SK-N-SH treated with all-trans-retinoic acid at 6 μM for 48 hours (cell line): ENCODE measurements at regions not wholly inside any gene's neighbourhood (a gene's known extent, or its start where the extent isn't known, plus 50 kb on each side); places are given as distances from the start of the nearest gene placed in this dataset.

Experiments
- ARNTL ChIP-seq: fragments of 450-650 bp; formaldehyde crosslinking; IDR thresholded peaks from 2 replicates; pipeline ENCODE4 v1.5.0; 2020; ENCODE audit warnings: low read depth, mild to moderate bottlenecking, moderate library complexity, borderline replicate concordance
- ESRRG ChIP-seq: fragments of 250-450 bp; sonication (Bioruptor Pico); IDR thresholded peaks from 2 replicates; pipeline ENCODE4 v1.6.1; 2021; ENCODE audit warnings: mild to moderate bottlenecking
- RARB ChIP-seq: fragments of 250-450 bp; sonication (Bioruptor Pico); IDR thresholded peaks from 2 replicates; pipeline ENCODE4 v1.8.0; 2021; ENCODE audit warnings: mild to moderate bottlenecking, moderate library complexity
- ZFP3 ChIP-seq: fragments of 250-450 bp; sonication (Bioruptor Pico); IDR thresholded peaks from 2 replicates; pipeline ENCODE4 v1.5.0; 2020; ENCODE audit warnings: mild to moderate bottlenecking, moderate library complexity
- ZFP30 ChIP-seq: fragments of 450-650 bp; formaldehyde crosslinking; IDR thresholded peaks from 2 replicates; pipeline ENCODE4 v1.5.0; 2022; ENCODE audit warnings: mild to moderate bottlenecking, moderate library complexity
- ZNF565 ChIP-seq: fragments of 450-650 bp; formaldehyde crosslinking; conservative IDR thresholded peaks from 2 replicates; pipeline ENCODE4 v1.5.0; 2020; ENCODE audit warnings: low read depth, mild to moderate bottlenecking, moderate library complexity
- TF ChIP-seq, protein P1 (sequence below): fragments of 250-450 bp; sonication (Bioruptor Pico); IDR thresholded peaks from 2 replicates; pipeline ENCODE4 v1.8.0; 2020; ENCODE audit warnings: mild to moderate bottlenecking, moderate library complexity, borderline replicate concordance
- TF ChIP-seq, protein P2 (sequence below): fragments of 250-450 bp; sonication (Bioruptor Pico); IDR thresholded peaks from 2 replicates; pipeline ENCODE4 v1.5.1; 2020; ENCODE audit warnings: low read depth, mild to moderate bottlenecking, moderate library complexity

DNA sequence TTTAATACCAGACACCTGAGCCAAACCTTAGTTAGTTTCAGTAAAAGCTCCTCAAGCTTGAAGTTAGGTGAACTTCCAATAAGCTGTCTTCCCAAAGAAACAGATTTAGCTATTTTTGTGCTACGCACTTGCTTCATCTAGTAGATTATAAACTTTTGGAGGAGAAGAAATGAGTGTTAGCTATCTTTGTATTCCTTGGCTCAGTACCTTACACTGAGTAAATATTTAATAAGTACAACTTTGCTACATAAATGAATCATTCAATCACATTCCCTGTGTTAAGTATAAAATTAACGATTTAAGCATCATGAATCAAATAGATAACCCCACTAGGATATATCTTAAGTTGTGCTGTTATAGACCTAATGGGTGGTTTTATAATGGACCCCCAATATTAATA lies 307.0 kb downstream of the PCNX1 start:
- TF ChIP-seq ZFP30 (CRISPR knock-in tag) (no peak), ARNTL (no peak), RARB (CRISPR knock-in tag) (no peak), ZFP3 (CRISPR knock-in tag) (no peak), ESRRG (CRISPR knock-in tag) (no peak), ZNF565 (CRISPR knock-in tag) (no peak)
- TF ChIP-seq, protein P1, sequence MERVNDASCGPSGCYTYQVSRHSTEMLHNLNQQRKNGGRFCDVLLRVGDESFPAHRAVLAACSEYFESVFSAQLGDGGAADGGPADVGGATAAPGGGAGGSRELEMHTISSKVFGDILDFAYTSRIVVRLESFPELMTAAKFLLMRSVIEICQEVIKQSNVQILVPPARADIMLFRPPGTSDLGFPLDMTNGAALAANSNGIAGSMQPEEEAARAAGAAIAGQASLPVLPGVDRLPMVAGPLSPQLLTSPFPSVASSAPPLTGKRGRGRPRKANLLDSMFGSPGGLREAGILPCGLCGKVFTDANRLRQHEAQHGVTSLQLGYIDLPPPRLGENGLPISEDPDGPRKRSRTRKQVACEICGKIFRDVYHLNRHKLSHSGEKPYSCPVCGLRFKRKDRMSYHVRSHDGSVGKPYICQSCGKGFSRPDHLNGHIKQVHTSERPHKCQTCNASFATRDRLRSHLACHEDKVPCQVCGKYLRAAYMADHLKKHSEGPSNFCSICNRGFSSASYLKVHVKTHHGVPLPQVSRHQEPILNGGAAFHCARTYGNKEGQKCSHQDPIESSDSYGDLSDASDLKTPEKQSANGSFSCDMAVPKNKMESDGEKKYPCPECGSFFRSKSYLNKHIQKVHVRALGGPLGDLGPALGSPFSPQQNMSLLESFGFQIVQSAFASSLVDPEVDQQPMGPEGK (CRISPR knock-in tag), result no peak
- TF ChIP-seq, protein P2, sequence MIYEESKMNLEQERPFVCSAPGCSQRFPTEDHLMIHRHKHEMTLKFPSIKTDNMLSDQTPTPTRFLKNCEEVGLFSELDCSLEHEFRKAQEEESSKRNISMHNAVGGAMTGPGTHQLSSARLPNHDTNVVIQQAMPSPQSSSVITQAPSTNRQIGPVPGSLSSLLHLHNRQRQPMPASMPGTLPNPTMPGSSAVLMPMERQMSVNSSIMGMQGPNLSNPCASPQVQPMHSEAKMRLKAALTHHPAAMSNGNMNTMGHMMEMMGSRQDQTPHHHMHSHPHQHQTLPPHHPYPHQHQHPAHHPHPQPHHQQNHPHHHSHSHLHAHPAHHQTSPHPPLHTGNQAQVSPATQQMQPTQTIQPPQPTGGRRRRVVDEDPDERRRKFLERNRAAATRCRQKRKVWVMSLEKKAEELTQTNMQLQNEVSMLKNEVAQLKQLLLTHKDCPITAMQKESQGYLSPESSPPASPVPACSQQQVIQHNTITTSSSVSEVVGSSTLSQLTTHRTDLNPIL (CRISPR knock-in tag), result no peak
